Left ventricle myocardium superior (tissue), 1 donor: ENCODE measurements at regions not wholly inside any gene's neighbourhood (a gene's known extent, or its start where the extent isn't known, plus 50 kb on each side); places are given as distances from the start of the nearest gene placed in this dataset.

Experiments
- ATAC-seq: fragments of 200-7000 bp; cut with Tn5 transposase; one replicate; pipeline ENCODE4 v1.9.1; 2020; ENCODE audit warnings: mild to moderate bottlenecking, moderate library complexity
- DNase-seq: peaks from one replicate; pipeline ENCODE4 v3.0.0-alpha.2; 2020
- intact Hi-C: fragments of 100-400 bp; cut with micrococcal nuclease; formaldehyde crosslinking; loops from one replicate; pipeline ENCODE4 v1.11.0; 2022
- donor health status: DM: no; HTN: yes; CAD: no; lungs with severe emphysema.

GRCh38 chr21:20545454-20545853 is 452.8 kb upstream of the NCAM2 start:
- no peak for ATAC-seq
- DNase-seq = no peak
- intact Hi-C loops = no loop called here

GRCh38 chr21:20551939-20552338 is 446.3 kb upstream of the NCAM2 start:
- DNase-seq (no peak), ATAC-seq (no peak)
- intact Hi-C loops = no loop called here

GRCh38 chr21:20554785-20555184 is 443.4 kb upstream of the NCAM2 start:
- ATAC-seq (no peak), DNase-seq (no peak)
- intact Hi-C loops = no loop called here

GRCh38 chr21:20570824-20571232 is 427.4 kb upstream of the NCAM2 start:
- intact Hi-C loops = no loop called here
- DNase-seq = no peak
- ATAC-seq = no peak

GRCh38 chr21:20572582-20572981 is 425.6 kb upstream of the NCAM2 start:
- intact Hi-C loops = no loop called here
- ATAC-seq = no peak
- no peak for DNase-seq

GRCh38 chr21:20581361-20581760 is 416.8 kb upstream of the NCAM2 start:
- DNase-seq (no peak), ATAC-seq (no peak)
- intact Hi-C loops = no loop called here

- intact Hi-C loops = no loop called here
- no peak for ATAC-seq
- no peak for DNase-seq
Observed at GRCh38 chr21:20591284-20591683, 406.9 kb upstream of the NCAM2 start.

GRCh38 chr21:20592463-20592862 is 405.7 kb upstream of the NCAM2 start:
- intact Hi-C loops = no loop called here
- ATAC-seq (no peak), DNase-seq (no peak)

GRCh38 chr21:20603236-20603635 is 395.0 kb upstream of the NCAM2 start:
- intact Hi-C loops = no loop called here
- DNase-seq (no peak), ATAC-seq (no peak)

GRCh38 chr21:20611008-20611407 is 387.2 kb upstream of the NCAM2 start:
- DNase-seq (no peak), ATAC-seq (no peak)
- intact Hi-C loops = no loop called here

GRCh38 chr21:20613654-20614053 is 384.6 kb upstream of the NCAM2 start:
- no peak for DNase-seq
- intact Hi-C loops = no loop called here
- ATAC-seq = no peak

GRCh38 chr21:20617130-20617529 is 381.1 kb upstream of the NCAM2 start:
- DNase-seq (no peak), ATAC-seq (no peak)
- intact Hi-C loops = no loop called here

GRCh38 chr21:20618878-20619277 is 379.3 kb upstream of the NCAM2 start:
- ATAC-seq (no peak), DNase-seq (no peak)
- intact Hi-C loops = no loop called here

GRCh38 chr21:20627594-20627993 is 370.6 kb upstream of the NCAM2 start:
- intact Hi-C loops = no loop called here
- no peak for DNase-seq

GRCh38 chr21:20631633-20632032 is 366.6 kb upstream of the NCAM2 start:
- no peak for DNase-seq
- intact Hi-C loops = no loop called here
- no peak for ATAC-seq

More at GRCh38 chr21:20627594-20627993, 370.6 kb upstream of the NCAM2 start:
- no peak for ATAC-seq

GRCh38 chr21:20639026-20639425 is 359.2 kb upstream of the NCAM2 start:
- ATAC-seq (no peak), DNase-seq (no peak)
- intact Hi-C loops = no loop called here

- ATAC-seq = no peak
- intact Hi-C loops = no loop called here
- no peak for DNase-seq
Observed at GRCh38 chr21:20641241-20641640, 357.0 kb upstream of the NCAM2 start.

- DNase-seq (no peak), ATAC-seq (no peak)
- intact Hi-C loops = no loop called here
Observed at GRCh38 chr21:20642681-20643080, 355.5 kb upstream of the NCAM2 start.

GRCh38 chr21:20644552-20644951 is 353.7 kb upstream of the NCAM2 start:
- no peak for DNase-seq
- no peak for ATAC-seq
- intact Hi-C loops = no loop called here

- intact Hi-C loops = no loop called here
- no peak for DNase-seq
- no peak for ATAC-seq
Observed at GRCh38 chr21:20645344-20645743, 352.9 kb upstream of the NCAM2 start.

GRCh38 chr21:20646431-20647165 is 351.6 kb upstream of the NCAM2 start:
- intact Hi-C loops = no loop called here
- DNase-seq (no peak), ATAC-seq (no peak)

GRCh38 chr21:20647607-20648006 is 350.6 kb upstream of the NCAM2 start:
- DNase-seq (no peak), ATAC-seq (no peak)
- intact Hi-C loops = no loop called here
